HK-2 (cell line): ENCODE measurements at regions not wholly inside any gene's neighbourhood (a gene's known extent, or its start where the extent isn't known, plus 50 kb on each side); places are given as distances from the start of the nearest gene placed in this dataset.

ENCODE experiments used
- DNase-seq: peaks from one replicate; pipeline ENCODE4 v3.0.0-alpha.2; 2018; ENCODE audit not compliant: unreplicated experiment

- DNase-seq, result no peak
Observed at GRCh38 chr5:71946343-71947030, 160.8 kb upstream of the MAP1B start.

DNA sequence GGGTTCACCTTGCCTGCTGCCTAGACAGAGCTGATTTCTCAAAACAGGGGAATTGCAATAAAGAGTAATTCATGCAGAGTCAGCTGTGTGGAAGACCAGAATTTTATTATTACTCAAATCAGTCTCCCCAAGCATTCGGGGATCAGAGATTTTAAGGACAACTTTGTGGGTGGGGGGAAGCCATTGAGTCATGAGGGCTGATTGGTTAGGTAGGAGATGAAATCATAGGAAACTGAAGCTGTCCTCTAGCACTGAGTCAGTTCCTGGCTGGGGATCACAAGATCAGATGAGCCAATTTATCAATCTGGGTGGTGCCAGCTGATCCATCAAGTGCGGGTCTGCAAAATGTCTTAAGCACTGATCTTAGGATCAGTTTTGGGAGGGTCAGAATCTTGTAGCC is 159.1 kb upstream of the MAP1B start:
- no peak for DNase-seq

DNA sequence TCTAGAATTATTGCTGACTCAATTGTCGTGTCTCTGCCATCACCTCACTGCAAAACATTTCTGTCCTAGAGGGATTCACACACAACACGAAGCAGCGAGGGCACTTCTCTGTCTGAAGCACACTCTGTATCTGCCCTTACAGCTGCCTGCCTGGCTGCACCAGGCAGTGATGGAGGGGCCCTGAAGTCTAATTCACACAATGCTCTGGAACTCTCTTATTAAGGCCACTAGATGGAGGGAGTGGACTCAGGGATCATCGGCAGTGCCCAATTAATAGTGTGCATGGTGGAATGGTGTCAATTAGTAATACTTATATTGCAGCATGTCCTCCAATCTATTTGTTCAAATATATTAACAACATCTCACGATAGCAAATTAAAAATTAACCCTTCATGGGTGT is 157.5 kb upstream of the MAP1B start:
- DNase-seq, result no peak

GRCh38 chr5:71953866-71954265 is 153.4 kb upstream of the MAP1B start:
- DNase-seq, result no peak

GRCh38 chr5:71954329-71954728 is 152.9 kb upstream of the MAP1B start:
- no peak for DNase-seq

DNA sequence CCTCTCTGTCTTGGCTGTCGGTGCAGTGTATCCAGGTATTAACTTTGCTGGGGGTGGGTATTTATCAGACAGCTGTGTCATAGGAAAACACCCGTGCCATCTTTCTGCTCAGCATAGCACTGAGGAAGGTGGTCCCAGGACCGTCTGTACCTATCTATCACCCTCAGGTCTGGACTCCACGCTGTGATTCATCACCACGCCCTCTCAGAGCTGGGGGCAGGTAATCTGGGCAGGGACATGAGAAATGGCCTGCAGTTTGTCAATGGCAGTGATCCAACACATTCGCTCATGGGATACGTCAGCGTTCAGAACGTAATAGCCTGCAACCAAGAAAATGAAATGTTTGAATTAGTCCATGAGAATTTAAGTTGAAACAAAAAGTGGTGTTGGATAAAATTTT is 151.6 kb upstream of the MAP1B start:
- no peak for DNase-seq

GRCh38 chr5:71957292-71957898 is 149.9 kb upstream of the MAP1B start:
- DNase-seq, result no peak

- DNase-seq, result no peak
Observed at GRCh38 chr5:71960195-71960594, 147.1 kb upstream of the MAP1B start.

- DNase-seq, result no peak
Observed at GRCh38 chr5:71961786-71962185, 145.5 kb upstream of the MAP1B start.

DNA sequence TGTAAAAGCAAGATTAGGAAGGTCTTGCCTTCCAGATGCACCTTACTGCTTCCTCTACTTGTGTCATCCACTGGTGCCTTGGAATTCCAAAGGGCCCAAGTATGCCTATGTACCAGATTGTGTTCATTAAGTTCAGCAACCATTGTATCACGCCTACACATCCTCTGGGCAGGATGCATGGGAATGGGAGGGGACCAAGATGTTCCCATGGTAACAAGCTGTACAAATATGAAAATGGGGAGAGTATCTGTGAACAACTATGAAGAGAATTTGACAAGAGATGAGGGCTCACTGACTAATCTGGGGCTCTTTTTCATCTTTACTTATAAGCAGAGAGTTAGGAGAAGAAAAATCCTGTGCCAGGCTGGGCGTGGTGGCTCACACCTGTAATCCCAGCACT is 137.8 kb upstream of the MAP1B start:
- DNase-seq, result no peak

GRCh38 chr5:71971862-71972261 is 135.4 kb upstream of the MAP1B start:
- no peak for DNase-seq

DNA sequence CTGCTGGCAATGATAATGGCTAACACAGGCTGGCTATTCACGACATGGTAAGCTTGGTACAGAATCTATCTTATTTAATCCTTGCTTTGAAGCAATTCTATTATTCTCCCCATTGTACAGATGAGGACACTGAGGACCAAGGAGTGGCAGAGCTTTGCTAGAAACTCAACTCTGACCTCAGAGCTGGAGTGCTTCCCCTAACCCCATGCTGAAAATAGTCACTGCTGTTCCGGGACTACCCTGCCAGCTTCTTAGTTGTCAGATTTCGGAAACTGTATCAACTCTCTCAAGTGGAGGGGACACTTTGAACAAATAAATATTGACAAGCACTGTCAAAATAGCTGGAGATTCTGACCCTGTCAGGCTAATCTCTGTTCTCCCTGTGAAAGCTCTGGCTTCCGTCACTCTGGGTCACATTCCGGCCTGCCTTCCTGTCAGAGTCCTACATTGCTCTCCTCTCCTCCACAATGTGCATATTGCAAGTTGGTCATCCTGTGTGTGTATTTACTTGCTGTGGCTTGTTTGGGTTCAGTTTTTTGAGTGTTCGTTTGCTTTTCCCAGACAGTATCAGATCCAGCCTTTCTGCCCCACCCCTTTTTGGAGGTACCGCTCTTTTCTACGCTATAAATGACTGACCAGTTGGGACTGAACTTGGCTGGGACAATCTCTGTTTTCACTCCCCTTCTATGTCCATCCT is 134.3 kb upstream of the MAP1B start:
- DNase-seq, result no peak

GRCh38 chr5:71973563-71973962 is 133.7 kb upstream of the MAP1B start:
- DNase-seq, result no peak

GRCh38 chr5:71974165-71974564 is 133.1 kb upstream of the MAP1B start:
- no peak for DNase-seq

DNA sequence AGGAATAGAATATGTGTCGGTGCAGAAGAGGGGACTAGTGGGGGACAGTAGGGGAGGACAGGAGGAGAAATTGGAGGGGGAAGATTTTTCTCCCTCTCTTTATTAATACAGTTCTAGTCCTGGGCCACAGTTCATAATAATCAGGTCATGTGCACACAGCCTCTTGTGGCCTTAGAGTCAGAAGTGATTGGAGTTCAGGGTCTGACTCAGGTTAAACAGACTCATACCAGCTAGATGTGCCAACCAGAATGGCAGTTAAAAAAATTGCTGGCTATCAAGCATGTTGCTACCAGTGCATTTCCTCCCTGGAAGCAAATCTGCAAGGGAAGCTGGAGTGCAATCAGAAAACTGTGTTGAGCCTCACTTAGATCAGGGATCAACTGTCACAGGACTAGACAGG is 132.7 kb upstream of the MAP1B start:
- DNase-seq, result no peak

DNA sequence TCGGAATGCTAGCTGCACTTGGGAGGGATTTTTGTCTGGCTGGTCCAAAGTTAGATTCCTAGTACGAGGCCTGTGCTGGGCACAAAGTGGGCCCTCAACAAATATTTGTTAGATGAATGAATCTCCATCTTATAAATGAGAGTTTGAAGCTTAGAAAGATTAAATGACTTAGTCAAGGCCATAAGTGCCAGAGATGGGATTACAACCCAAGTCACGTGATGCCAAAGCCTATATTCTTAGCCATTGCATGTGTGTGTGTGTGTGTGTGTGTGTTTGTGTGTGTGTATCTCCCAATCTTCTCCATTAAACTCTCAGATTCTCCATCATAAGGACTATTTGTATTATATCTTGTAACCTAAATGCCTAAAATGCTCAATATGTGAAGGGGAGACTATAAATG is 130.8 kb upstream of the MAP1B start:
- DNase-seq, result no peak

GRCh38 chr5:71977311-71977710 is 130.0 kb upstream of the MAP1B start:
- DNase-seq, result no peak

DNA sequence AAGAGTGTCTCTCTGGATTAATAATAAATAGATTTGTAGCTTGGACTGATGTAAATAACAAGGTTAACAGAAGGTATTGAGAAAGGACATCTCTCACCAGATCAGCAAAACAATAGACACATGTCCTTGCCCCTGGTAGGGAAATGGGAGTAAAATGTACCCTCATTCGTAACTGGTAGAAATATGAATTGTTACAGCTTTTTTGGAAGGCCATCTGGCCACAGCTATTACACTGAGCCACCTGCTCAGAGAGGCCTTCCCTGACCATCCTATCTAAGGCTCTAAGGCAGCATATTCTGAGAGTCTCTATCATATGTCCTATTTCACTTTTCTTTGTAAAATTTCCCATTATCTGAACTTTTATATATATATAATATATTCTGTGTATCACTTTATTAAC is 129.1 kb upstream of the MAP1B start:
- no peak for DNase-seq

DNA sequence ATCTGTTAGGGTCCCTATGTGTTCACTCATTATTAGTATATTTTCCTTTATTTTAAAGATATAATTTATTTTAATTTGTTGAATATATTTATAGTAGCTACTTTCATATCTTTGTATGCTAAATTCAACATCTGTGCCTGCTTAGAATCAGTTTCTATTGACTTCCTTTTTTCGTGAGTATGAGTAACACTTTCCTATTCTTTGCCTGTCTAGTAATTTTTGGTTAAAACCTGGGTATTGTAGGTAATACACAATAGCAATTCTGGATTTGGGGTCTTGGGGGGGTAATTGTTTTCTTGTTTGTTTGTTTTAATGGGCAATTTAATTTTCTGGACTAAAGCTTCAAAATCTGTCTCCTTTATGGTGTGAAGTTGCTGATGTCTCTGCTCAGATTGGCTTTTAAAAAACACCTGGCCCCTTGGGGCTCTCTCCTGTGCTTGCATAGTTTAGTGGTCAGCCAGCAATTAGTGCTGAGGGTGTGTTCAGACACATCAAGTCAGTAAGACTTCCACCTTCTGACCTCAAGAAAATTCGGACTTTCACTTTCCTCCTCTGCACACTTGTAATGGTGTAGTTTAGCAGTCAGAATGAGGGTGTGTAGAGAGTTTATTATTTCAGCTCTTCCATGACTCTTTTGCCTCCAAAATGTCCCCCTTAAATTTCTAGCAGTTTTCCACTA is 124.4 kb upstream of the MAP1B start:
- no peak for DNase-seq

DNA sequence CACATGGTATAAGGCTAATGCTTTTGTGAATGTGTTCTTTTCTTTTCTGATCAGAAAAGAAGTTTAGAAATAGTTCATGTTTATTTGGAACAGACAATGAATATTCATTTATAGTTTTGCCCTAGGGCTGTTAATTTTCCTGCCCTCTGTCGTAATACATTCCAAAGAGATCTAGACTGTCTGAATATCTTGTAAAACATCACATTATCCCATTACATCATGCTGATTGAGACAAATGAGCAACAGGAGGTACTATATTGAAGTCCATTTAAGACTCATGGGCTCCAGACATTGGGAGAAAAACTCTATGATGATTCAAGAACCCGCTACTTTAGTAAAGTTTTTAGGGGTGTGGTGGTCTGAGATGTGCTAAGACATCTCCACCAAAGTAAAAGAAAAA is 121.2 kb upstream of the MAP1B start:
- no peak for DNase-seq

- no peak for DNase-seq
Observed at GRCh38 chr5:71988808-71989207, 118.5 kb upstream of the MAP1B start.

- DNase-seq, result no peak
Observed at GRCh38 chr5:71993600-71993999, 113.7 kb upstream of the MAP1B start.

DNA sequence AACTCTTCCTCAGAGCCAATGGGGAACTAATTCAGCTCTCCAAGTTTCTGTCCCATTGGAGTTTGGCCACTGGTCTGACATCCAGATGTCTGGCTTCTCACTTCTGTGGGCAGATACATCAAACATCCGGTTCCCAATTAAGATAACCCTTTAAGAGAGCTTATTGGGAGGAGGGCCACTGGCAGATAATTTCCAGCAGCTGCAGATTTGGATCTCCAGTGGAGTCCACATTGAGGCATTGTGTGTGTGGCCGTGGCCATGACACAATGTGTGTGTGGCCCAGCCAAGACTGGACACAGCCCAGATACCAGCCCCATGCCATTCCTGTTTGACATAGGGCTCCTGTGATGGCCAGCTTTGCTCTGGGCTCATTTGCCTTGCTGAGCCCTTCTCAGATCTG is 110.5 kb upstream of the MAP1B start:
- DNase-seq, result no peak
